ENCODE measurements at regions not wholly inside any gene's neighbourhood (a gene's known extent, or its start where the extent isn't known, plus 50 kb on each side); places are given as distances from the start of the nearest gene placed in this dataset.
"Not testable (repeated sequence)": the region's sequence is repeated elsewhere in the genome, so short reads cannot be mapped to it uniquely, and the experiment has no call there.

DNA sequence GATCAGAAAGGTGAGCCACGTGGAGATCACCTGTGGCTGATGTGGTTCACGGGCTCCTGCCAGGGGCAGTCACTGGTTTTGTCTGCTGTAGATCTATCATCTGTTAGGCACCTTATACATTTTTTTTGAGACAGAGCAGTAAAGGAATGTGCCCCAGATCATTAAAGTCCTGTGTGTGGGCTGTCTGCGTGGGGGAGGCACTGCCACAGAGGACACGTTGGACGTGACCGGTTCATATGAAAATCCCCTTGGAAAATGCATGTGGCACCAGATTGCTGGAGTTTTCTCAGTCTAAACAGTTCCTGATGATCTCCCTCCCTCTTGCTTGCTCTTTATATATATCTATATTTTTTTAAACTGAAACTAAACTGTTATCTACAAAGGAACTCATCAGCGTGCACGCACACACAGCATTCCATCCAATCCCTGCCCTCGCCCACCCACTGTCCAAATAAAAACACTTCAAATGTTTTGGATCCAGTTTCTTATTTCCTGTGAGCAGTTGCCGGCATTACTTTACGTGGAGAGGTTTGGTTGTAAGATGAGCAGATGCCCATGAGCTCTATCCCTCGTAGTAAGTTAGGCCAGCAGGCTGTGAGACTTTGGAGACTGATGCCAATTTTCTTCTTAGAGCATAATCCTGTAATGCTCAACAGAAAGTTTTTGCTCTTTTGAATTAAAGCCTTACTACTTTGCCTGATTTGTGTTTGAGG, 161.6 kb upstream of the EXOC2 start:
- DNase-seq (ENCODE audit: low spot score) = peak; percentile 22

DNA sequence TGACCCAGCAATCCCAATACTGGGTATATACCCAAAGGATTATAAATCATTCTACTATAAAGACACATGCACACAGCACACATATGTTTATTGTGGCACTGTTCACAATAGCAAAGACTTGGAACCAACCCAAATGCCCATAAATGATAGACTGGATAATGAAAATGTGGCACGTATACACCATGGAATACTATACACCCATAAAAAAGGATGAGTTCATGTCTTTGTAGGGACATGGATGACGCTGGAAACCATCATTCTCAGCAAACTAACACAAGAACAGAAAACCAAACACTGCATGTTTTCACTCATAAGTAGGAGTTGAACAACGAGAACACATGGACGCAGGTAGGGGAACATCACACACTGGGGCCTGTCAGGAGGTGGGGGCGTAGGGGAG, 159.3 kb upstream of the EXOC2 start:
- not testable (repeated sequence) for DNase-seq (ENCODE audit: low spot score)

DNA sequence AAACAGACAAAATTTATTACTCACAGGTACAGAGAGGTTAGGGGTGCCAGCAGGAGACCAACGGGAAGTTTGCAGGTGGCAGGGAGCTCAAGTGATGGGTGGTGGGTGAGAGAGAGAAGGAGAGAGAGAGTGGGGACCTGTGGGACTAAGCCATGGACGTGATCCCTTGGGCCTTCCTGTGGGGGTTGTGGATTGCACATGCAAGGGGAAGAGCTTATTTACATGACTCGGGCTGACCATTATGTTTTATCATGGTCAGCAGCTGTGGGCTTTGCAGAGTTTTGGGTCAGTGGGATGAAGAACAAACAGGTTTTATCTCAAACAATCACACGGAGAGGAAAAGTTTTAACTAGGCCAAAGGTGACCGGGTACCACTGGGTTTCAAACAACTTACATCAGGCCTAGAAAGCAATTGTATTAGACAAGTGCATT, 156.2 kb upstream of the EXOC2 start:
- DNase-seq (ENCODE audit: low spot score) = no peak

DNA sequence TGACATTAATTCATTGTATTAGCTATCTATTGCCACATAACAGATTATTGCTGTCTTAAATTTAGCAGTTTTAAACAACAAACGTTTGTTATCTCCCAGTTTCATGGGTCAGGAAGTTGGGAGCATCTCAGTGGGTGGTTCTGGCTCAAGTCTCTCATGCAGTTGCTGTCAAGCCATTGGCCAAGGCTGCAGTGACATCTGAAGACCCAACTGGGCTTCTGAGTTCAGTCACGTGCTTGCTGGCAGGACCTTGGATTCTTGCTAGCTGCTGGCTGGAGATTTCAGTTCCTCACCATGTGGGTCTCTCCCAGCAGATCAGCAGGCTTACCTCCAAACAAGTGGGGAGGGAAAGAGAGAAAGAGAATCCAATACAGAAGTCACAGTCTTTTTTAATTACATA, 152.6 kb upstream of the EXOC2 start:
- DNase-seq (ENCODE audit: low spot score) = no peak

DNA sequence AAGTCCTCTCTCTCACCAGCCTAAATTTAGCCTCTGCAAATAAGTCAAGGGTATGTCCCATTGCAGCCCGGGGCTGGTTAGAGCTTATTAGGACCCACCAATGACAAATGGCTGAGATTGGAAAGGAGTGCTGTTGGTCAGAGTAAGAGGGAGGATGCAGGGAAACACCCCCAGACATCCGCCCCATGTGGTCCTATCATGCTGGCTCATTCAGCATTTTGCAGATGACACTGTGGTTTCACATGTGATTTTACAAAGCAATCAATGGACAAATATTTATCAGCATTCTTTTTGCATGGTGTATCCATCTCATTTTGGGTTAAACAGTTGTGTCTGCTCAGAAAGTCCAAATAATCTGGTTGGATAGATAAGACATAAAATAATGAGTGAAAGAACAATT, 152.2 kb upstream of the EXOC2 start:
- no peak for DNase-seq (ENCODE audit: low spot score)

DNA sequence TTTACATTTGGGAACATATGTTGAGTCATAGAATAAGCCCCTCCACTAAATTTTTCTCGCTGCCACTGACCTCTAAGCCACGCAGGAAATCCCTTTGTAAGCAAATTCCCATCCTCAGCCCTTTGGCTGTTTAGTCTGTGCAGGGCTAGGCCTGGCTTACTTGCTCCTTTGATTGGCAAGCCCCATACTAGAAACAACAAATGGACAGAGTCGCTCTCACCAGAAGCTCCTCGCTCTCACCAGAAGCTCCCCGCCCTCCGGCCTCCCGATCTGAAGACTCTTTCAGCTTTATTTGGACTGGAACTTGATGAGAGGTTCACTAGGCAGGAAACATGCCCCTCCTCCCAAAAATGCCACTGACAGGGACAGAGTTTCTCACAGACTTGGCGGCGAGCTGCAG, 149.2 kb upstream of the EXOC2 start:
- no peak for DNase-seq (ENCODE audit: low spot score)

DNA sequence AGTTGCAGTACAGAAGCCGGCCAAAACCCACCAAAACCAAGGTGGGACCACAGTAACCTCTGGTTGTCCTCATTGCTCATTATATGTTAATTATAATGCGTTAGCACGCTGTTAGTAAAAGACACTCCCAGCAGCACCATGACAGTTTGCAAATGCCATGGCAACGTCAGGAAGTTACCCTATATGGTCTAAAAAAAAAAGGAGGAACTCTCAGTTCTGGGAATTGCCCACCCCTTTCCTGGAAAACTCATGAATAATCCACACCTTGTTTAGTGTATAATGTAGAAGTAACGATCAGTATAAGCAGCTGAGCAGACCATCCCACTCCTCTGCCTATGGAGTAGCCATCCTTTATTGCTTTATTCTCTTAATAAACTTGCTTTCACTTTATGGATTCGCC, 148.6 kb upstream of the EXOC2 start:
- DNase-seq (ENCODE audit: low spot score) = no peak

DNA sequence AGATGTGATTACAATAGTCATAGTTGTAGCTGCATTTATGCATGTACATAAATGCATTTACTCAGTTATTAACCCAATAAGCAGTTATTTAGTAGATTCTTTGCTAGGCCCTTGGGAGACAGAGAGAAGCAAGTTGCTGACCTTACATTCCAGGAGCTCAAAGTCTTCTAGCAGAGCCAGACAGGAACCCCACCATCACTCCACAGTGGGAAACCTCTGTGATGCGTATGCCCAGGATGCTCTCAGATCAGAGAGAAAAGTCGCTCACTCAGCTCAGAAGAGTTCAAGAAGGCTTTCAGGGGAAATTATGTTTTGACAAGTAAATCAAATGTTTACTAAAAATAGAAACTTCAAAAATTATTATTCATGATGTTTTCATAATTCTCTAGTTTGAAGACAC, 146.3 kb upstream of the EXOC2 start:
- DNase-seq (ENCODE audit: low spot score) = no peak

DNA sequence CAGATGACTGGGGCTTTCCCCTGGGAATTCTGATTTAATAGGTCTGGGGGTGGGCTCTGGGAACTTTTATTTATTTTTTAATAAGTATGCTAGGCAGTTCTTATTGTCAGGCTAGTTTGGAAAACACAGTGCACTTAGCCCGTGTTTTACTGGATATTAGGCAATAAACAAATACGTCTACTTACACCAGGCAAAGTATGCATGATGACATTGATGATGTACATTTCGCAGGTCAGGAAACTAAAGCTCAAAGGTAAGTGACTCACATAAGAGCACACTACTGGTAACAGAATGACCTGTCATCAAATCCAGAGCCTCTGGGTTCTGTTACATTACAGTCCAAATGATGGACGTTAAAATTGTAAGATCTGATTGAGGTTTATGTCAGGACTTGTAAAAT, 144.4 kb upstream of the EXOC2 start:
- no peak for DNase-seq (ENCODE audit: low spot score)

DNA sequence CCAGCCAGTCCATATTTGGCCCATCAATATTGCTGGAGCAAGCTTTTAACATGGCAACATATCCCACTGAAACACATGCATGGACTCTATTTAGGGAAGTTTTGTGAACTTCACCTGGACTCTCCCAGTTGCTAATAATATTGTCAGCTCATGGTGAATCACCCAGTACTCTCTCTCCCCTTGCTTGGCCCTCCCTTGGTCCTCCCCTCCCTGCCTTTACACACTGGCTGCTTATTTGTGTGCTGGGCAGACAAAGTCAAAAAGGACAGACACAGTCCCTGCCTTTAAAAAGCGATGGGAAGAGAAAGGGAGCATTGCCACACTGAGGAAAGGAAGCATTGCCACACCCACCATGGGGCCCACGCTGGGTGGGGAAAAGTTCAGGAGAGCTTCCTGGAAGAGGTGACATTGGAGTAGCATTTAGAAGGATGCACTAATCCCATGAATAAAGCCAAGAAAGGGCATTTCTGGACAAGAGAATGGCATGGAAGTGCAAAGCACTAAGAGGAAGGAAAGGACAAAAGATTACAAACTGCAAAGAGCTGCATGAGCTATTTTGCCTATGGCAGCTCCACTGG, 143.4 kb upstream of the EXOC2 start:
- DNase-seq (ENCODE audit: low spot score) = no peak

DNA sequence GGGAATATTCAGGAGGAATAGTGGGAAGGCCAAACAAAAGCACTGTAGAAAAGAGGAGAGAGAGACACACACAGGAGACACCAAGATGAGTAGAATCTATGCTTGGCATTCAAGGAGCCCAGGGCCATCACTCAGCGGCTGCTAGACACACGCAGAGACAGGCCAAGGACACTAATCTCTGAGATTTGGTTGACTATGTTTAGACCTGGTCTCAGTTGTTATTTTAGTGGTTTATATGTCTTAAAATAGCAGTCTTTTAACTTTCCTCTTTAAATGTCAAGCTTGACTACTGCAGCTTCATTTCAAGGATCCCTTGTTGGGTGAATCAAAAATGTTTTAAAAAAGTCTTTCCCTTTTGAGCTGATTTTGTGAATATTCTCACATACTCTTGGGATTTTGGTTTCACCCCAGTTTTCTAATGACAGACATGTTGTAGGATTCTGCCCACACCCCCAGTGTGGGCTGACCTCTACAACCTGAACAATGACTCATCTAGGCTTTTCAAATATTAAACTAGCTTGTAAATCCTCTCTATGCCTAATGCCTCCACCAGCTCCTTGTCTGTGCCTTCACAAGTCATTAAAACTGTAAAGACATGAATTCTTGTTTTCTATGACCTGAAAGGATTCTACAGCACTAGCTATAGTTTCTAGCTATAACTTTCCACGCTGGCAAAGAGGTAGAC, 142.7 kb upstream of the EXOC2 start:
- DNase-seq (ENCODE audit: low spot score) = no peak

DNA sequence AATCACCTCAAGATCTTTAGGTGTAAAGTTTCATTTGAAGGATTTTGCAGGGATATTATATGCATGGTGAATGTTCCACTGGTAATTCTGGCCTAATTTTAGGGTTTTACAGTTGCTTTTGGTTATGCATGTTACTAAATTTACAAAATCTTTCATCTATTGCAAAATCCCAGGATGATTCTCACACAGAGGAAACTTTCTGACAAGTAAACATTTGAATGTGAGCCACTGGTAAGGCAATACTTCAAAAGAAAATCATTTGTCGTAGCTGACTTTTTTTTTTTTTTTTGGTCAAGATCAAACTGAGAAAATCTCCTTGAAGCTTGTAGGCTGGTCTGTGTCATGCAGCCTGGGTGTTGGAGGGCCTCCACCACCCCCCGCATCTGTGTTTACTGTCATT, 141.9 kb upstream of the EXOC2 start:
- no peak for DNase-seq (ENCODE audit: low spot score)

DNA sequence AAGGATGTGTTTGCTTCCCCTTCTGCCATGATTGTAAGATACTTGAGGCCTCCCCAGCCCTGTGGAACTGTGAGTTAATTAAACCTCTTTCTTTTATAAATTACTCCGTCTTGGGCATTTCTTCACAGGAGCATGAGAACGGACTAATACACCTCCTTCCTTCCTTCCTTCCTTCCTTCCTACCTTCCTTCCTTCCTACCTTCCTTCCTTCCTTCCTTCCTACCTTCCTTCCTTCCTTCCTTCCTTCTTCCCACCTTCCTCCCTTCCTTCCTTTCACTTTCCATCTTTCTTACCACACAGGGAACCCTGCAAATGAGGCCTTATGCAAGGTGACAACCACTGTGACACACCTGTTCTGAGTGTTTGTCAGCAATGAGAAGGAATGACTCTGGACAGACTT, 141.3 kb upstream of the EXOC2 start:
- no peak for DNase-seq (ENCODE audit: low spot score)

DNA sequence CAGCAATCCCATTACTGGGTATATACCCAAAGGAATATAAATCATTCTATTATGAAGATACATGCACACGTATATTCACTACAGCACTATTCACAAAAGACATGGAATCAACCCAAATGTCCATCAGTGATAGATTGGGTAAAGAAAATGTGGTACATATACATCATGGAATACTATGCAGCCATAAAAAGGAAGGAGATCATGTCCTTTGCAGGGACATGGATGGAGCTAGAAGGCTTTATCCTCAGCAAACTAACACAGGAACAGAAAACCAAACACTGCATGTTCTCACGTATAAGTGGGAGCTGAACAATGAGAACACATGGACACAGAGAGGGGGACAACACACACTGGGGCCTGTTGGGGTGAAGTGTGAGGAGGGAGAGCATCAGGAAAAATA, 139.9 kb upstream of the EXOC2 start:
- DNase-seq (ENCODE audit: low spot score) = not testable (repeated sequence)

DNA sequence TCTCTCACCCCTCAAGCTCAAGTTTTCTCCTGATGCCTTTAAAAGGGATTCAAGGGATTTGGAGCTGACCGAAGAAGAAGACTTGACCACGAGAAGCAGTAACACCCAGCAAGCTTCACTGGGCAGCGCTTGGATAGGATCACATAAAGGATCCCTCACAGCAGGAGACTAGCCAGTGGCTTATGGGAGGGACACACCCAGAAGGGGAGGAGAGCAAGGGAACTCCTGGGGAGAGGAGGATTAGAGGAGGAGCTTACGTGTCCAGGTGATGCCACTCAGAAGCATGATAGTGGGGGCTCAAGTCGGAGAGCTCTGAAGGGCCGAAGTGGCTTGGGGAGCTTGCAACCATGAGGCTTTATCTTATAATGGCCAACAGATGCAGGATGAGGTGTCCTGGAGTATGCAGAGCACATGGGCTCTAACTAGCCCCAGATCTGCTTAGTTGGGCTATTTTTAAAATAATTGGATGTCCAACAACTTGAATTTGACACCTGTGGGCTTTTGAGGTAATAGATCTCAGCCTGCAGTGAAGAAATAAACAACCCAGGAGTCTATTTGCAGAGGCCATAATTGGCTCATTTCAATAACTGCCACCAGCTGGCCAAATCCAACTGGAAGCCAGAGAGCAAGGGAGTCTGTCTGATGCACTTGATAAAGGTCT, 137.9 kb upstream of the EXOC2 start:
- DNase-seq (ENCODE audit: low spot score) = no peak

DNA sequence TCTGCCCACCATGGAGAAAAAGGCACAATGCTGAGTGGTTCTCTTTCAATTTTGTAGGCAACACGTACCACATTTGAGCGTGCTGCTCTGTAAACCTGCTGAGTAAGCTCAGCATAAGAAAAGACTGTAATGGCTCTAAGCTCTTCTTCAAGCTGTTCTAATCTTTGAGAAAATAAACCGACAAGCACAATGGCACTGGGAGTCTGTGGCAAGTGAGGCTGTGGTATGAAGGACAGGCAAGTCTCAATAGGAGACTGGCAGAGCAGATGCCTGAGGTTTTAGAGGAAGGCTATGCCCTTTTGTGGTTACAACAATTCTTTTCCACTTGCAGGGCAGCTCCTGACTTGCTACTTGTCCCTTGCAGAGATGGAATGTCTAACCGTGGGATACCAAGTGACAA, 136.7 kb upstream of the EXOC2 start:
- DNase-seq (ENCODE audit: low spot score) = no peak

DNA sequence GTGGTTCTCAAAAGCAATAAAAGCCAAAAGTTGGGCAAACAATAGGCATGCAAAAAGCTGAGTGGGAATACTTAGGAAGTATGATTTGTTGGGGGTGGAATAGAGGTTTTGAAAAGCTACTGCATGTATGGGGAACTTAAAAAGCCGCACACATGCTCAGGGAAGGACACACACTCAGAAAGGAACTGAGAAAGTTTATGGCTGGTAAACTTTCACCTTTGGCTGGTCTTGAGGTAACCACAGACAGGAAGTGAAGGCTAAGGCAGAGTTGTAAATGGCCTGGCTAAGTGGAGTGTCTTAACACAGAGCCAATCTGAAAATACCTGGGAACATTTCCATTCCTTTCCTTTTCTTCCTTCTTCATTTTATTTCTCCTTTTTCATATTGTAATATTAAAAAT, 134.5 kb upstream of the EXOC2 start:
- DNase-seq (ENCODE audit: low spot score) = no peak

DNA sequence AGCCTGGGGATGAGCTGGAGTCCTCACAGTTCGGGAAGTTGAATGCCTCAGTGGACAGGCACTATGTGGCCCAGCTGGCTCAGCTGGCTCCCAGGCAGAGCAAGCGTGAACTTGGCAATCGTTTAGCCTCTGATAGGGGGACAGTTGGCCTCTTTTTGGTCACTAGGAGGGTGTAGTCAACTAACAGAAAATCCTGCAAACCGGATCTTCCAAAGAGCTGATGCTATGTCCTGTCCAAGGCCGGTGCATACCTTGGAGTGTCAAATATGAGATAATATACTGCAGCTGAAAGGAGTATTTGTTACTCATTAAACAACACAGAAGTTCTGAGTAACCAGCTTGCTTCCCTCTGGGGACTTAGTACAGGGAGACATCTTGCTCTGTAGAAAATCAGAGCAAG, 126.2 kb upstream of the EXOC2 start:
- no peak for DNase-seq (ENCODE audit: low spot score)

DNA sequence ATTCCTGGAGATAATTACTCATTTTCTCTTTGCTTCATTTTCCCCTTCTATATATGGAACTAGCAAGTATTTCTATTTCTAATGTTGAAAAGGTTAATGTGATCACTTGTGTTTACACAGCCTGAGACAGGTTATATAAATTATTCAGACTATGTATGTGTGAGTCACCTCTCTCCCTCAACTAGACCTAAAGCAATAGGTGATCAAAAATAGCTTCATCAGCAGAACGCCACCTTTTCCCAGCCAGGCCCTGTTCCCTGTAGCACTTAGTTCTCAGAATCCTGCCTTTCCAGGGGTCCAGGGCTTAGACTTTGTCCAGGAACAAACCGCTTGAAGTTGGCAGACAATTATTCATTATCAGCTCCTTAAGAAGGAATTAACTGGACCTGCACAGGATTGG, 125.3 kb upstream of the EXOC2 start:
- DNase-seq (ENCODE audit: low spot score) = no peak

DNA sequence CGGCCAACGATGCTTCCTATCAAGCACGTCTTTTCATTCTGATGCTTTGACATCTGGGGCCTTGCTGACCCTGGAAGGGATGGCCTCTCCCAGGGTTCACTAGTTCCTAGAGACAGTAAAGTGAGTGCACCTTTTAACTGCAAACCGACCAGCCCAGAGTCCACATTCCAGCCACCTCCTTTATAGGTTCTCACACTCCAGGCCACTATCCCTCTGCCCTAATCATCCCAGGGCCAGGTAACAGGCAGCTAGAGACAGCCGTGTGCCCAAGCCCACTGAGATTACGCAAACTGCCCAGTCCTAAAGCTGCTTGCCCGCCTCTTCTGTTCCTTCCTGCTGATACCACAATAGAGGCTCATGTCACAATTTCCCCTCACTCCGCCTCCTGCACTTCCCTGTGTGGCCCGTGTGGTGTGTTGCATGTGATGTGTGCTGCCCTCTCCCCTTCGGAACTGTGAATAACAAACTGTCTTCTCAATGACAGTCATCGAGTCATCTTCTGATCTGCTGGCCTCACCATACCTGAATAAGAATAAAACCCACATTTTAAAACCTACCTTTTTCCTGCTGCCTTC, 123.7 kb upstream of the EXOC2 start:
- DNase-seq (ENCODE audit: low spot score) = no peak

DNA sequence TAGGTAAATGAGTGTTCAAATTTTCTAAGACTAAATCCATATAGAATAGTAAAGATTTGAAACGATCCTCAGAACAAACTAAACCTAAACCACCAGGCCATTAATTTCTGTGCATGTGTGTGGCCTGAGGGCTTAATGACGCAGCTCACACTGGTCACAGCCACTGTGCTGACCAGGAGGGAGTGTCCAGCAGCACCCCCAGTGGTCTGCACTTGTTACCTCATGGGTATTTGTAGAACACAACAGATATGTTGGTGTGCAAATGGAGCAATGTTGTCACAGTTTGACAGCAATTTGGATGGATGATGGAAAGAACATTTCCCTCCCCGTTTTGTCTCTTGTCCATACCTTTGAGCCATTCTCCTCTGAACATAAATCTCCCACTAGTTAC, 122.4 kb upstream of the EXOC2 start:
- no peak for DNase-seq (ENCODE audit: low spot score)

DNA sequence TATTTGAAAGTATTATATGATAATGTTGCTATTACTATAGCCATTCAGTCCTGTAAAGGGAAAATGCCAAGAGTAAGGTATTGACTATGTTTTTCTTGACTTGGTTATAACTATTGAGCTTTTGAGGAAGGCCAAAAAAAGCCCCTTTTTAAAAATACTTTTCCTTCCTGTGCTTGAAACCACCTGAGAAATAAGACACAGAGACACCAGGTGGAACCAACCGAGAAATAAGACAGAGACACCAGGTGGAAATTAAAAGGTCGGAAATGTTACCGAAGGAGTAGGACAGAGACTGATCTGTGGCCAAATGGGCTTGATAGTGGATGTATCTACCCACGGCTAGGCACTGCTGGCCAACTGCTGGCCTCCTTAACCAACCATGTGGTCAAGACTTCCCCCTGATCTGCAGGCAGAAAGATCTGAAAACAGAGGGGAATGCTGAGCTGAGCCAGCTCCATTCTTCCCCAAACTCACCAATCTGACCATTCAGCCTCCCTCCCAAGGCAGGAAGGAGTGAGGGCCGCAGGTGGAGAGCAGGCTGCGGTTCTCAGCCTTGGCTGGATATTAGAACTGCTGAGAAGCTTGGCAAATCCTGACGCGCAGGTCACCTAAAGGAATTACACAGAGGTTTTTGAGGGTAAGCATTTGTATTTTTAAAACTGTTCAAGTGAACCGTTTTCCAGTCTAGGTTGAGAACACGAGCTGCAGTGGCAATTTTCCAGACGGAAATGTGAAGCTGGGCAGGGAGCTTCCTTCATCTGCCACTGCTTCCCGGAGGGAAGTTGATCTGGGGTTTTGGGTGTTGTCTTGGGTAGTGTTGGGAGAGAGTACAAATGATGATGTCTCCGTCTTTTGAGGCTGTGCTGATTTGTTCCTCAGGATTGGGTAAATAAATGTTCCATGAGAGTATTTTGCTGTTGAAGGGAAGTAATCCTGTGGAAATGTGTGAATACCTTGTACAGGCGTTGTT, 121.7 kb upstream of the EXOC2 start:
- no peak for DNase-seq (ENCODE audit: low spot score)

Measured in AG20443 (cell line).